B cell (primary cell): ENCODE measurements at regions not wholly inside any gene's neighbourhood (a gene's known extent, or its start where the extent isn't known, plus 50 kb on each side); places are given as distances from the start of the nearest gene placed in this dataset.

Experiments used
- EZH2 ChIP-seq: IDR thresholded peaks from 2 replicates; pipeline ENCODE4 v1.6.1; 2012; ENCODE audit warnings: borderline replicate concordance, low read depth, mild to moderate bottlenecking, moderate library complexity, low read length; ENCODE audit not compliant: insufficient read depth, poor library complexity, severe bottlenecking
- TF ChIP-seq, protein P1 (sequence below): fragments of 200-600 bp; IDR thresholded peaks from one replicate; pipeline ENCODE4 v1.8.0; 2022; ENCODE audit warnings: antibody characterized with exemption, mild to moderate bottlenecking

DNA sequence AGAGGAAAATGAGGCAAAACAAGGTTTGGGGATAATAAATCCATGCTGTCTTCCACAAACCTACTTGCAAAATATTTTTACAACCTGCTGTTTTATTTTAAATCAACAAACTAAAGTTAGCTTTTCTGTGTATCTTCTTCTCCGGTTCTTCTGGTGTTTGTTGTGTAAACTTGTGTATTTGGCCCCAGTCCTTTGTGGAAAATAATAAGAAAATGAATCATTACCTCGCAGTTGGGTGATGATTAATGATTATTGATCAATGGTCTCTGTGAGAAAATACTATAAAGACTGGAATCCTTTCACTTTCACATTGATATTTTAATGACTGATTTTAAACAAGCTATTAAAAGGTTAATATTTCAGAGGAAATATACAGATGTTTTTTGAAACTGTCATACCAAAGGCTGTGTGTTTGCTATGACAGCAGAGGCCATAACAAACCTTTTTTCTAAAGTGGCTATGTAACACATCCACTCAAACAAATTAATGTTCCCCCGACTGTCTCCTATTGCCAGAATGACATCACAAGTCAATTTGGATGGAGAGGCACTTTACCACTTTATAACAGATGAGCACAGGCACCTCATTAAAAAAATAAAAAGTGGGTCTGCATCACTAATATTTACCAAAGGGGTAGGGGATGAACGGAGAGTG is 152.5 kb downstream of the MEX3B start:
- TF ChIP-seq, protein P1, sequence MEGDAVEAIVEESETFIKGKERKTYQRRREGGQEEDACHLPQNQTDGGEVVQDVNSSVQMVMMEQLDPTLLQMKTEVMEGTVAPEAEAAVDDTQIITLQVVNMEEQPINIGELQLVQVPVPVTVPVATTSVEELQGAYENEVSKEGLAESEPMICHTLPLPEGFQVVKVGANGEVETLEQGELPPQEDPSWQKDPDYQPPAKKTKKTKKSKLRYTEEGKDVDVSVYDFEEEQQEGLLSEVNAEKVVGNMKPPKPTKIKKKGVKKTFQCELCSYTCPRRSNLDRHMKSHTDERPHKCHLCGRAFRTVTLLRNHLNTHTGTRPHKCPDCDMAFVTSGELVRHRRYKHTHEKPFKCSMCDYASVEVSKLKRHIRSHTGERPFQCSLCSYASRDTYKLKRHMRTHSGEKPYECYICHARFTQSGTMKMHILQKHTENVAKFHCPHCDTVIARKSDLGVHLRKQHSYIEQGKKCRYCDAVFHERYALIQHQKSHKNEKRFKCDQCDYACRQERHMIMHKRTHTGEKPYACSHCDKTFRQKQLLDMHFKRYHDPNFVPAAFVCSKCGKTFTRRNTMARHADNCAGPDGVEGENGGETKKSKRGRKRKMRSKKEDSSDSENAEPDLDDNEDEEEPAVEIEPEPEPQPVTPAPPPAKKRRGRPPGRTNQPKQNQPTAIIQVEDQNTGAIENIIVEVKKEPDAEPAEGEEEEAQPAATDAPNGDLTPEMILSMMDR: no peak
- TF ChIP-seq EZH2: no peak
